PC-3 (cell line): ENCODE measurements at regions not wholly inside any gene's neighbourhood (a gene's known extent, or its start where the extent isn't known, plus 50 kb on each side); places are given as distances from the start of the nearest gene placed in this dataset.

Source experiments
- ATAC-seq: fragments of 200-7000 bp; cut with Tn5 transposase; 2 replicates; pipeline ENCODE4 v1.9.1; 2020; ENCODE audit warnings: mild to moderate bottlenecking, moderate library complexity
- BruUV-seq: library from RNA; stranded (reverse); fragments of 400-500 nt; replicated peaks from 2 replicates; lab custom pipeline; 2021; lab: Mats Ljungman, UMichigan
- CTCF ChIA-PET: fragments of 300-600 bp; sonication (Branson Sonifier 250); formaldehyde crosslinking; loops from one replicate; lab custom pipeline; 2022; ENCODE audit warnings: antibody characterized with exemption; lab: Charles Lee
- POLR2A ChIA-PET: fragments of 300-600 bp; sonication (Branson Sonifier 250); formaldehyde crosslinking; loops from one replicate; lab custom pipeline; 2022; ENCODE audit warnings: antibody characterized with exemption; ENCODE audit not compliant: unreplicated experiment; lab: Charles Lee
- DNase-seq: peaks from one replicate; pipeline ENCODE4 v3.0.0-alpha.2; 2015
- H2AFZ ChIP-seq: fragments of 300-600 bp; sonication (generic); 2 replicates; pipeline ENCODE4 v1.6.0; 2016; ENCODE audit warnings: antibody characterized with exemption, low read length
- H3F3A ChIP-seq: fragments of 300-600 bp; sonication (generic); one replicate; pipeline ENCODE4 v1.6.0; 2017; ENCODE audit warnings: antibody characterized with exemption, low read length, control low read depth, mild to moderate bottlenecking; ENCODE audit not compliant: unreplicated experiment
- H3K27ac ChIP-seq: fragments of 300-600 bp; sonication (generic); 2 replicates; pipeline ENCODE4 v1.5.1; 2016; ENCODE audit warnings: mild to moderate bottlenecking, low read length
- H3K27me3 ChIP-seq: fragments of 300-600 bp; sonication (generic); 2 replicates; pipeline ENCODE4 v1.6.1; 2016; ENCODE audit warnings: low read length, mixed read lengths
- H3K36me3 ChIP-seq: fragments of 300-600 bp; sonication (generic); 2 replicates; pipeline ENCODE4 v1.6.1; 2016; ENCODE audit warnings: low read depth, mixed run types, low read length, mixed read lengths
- H3K4me1 ChIP-seq: fragments of 300-600 bp; sonication (generic); 2 replicates; pipeline ENCODE4 v1.5.1; 2016; ENCODE audit warnings: low read length; ENCODE audit not compliant: insufficient read depth
- H3K4me2 ChIP-seq: fragments of 300-600 bp; sonication (generic); 2 replicates; pipeline ENCODE4 v1.6.0; 2016; ENCODE audit warnings: low read length
- H3K4me3 ChIP-seq: fragments of 300-600 bp; sonication (generic); 2 replicates; pipeline ENCODE4 v1.5.1; 2016; ENCODE audit warnings: mild to moderate bottlenecking, low read length, mixed read lengths
- H3K79me2 ChIP-seq: fragments of 300-600 bp; sonication (generic); 2 replicates; pipeline ENCODE4 v1.6.1; 2017; ENCODE audit warnings: low read length, mixed read lengths
- H3K9ac ChIP-seq: fragments of 300-600 bp; sonication (generic); 2 replicates; pipeline ENCODE4 v1.6.0; 2016; ENCODE audit warnings: mild to moderate bottlenecking, low read length
- H3K9me2 ChIP-seq: fragments of 300-600 bp; sonication (generic); replicated peaks from 2 replicates; pipeline ENCODE4 v1.6.1; 2016; ENCODE audit warnings: mixed run types, low read length, mixed read lengths
- H3K9me3 ChIP-seq: fragments of 300-600 bp; sonication (generic); 2 replicates; pipeline ENCODE4 v1.6.1; 2016; ENCODE audit warnings: low read length, mixed read lengths
- H4K20me1 ChIP-seq: fragments of 300-600 bp; sonication (generic); 2 replicates; pipeline ENCODE4 v1.6.1; 2016; ENCODE audit warnings: low read length, mixed read lengths
- EZH2 ChIP-seq: fragments of 300-600 bp; sonication (generic); IDR thresholded peaks from one replicate; pipeline ENCODE4 v1.6.1; 2017; ENCODE audit warnings: antibody characterized with exemption, mild to moderate bottlenecking, low read length; ENCODE audit not compliant: unreplicated experiment
- EZH2phosphoT487 ChIP-seq: fragments of 300-600 bp; sonication (generic); IDR thresholded peaks from 2 replicates; pipeline ENCODE4 v1.6.1; 2018; ENCODE audit warnings: mild to moderate bottlenecking, antibody characterized with exemption, low read length, borderline replicate concordance
- intact Hi-C: fragments of 100-400 bp; cut with micrococcal nuclease; formaldehyde crosslinking; loops from 2 replicates; pipeline ENCODE4 v1.9.0; 2023
- TF ChIP-seq, protein P1 (sequence below): fragments of 300-600 bp; sonication (generic); conservative IDR thresholded peaks from 2 replicates; pipeline ENCODE4 v1.5.1; 2017; ENCODE audit warnings: antibody characterized with exemption, low read depth, mild to moderate bottlenecking, low read length

GRCh38 chr9:16033921-16034691 is 481.3 kb downstream of the CCDC171 start:
- Histone ChIP-seq H4K20me1 (no peaks in the 10 kb centered on the region), H3K36me3 (no peaks in the 10 kb centered on the region), H3K9ac (no peak overlapping the region), H3K4me2 (no peak overlapping the region), H3K27me3 (no peaks in the 10 kb centered on the region), H3K79me2 (no peaks in the 10 kb centered on the region), H3K4me3 (no peak overlapping the region), H2AFZ (no peak overlapping the region), H3K9me2 (no peaks in the 10 kb centered on the region), H3F3A (no peaks in the 10 kb centered on the region), H3K27ac (no peak overlapping the region), H3K9me3 (no peaks in the 10 kb centered on the region), H3K4me1 (peaks cover 26% of the 10 kb centered on the region)
- ChIA-PET POLR2A (interaction anchor here (0.6 to 1.2 kb wide), 2 partner anchors 23 to 692 kb away, joined by 3 to 4 read pairs; no protein-coding TSS in a partner anchor), CTCF (interaction anchor here (1.4 kb wide), 1 partner anchor 100 kb away, joined by 7 read pairs; no protein-coding TSS in a partner anchor)
- TF ChIP-seq, protein P1, sequence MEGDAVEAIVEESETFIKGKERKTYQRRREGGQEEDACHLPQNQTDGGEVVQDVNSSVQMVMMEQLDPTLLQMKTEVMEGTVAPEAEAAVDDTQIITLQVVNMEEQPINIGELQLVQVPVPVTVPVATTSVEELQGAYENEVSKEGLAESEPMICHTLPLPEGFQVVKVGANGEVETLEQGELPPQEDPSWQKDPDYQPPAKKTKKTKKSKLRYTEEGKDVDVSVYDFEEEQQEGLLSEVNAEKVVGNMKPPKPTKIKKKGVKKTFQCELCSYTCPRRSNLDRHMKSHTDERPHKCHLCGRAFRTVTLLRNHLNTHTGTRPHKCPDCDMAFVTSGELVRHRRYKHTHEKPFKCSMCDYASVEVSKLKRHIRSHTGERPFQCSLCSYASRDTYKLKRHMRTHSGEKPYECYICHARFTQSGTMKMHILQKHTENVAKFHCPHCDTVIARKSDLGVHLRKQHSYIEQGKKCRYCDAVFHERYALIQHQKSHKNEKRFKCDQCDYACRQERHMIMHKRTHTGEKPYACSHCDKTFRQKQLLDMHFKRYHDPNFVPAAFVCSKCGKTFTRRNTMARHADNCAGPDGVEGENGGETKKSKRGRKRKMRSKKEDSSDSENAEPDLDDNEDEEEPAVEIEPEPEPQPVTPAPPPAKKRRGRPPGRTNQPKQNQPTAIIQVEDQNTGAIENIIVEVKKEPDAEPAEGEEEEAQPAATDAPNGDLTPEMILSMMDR, result no peak
- no peak for TF ChIP-seq EZH2
- TF ChIP-seq EZH2phosphoT487, result no peak
- DNase-seq, result no peak
- BruUV-seq, result no TSS peak
- ATAC-seq, result no peak
- intact Hi-C loops, result loop anchor here (5.0 kb wide), 1 partner anchor 98 kb away; no protein-coding TSS in a partner anchor

GRCh38 chr9:16039218-16039987 is 486.6 kb downstream of the CCDC171 start:
- peaks cover 25% of the 10 kb centered on the region for H3K4me1 ChIP-seq
- intact Hi-C loops, result no loop called here
- no peaks in the 10 kb centered on the region for H3K36me3 ChIP-seq
- ChIA-PET POLR2A (interaction anchor here (0.6 kb wide), 1 partner anchor 475 kb away, joined by 3 read pairs; no protein-coding TSS in a partner anchor), CTCF (no interaction called here)
- no peaks in the 10 kb centered on the region for H3K27me3 ChIP-seq
- H2AFZ ChIP-seq, result no peak overlapping the region
- peak overlapping the region; percentile 62 for H3K27ac ChIP-seq
- no peaks in the 10 kb centered on the region for H3K9me3 ChIP-seq
- no peak overlapping the region for H3K4me3 ChIP-seq
- ATAC-seq (no peak), DNase-seq (no peak)
- H3K9ac ChIP-seq, result 0 out of 2 replicates have a peak overlapping the region, but pooled peaks have one; percentile 41
- no peaks in the 10 kb centered on the region for H3K9me2 ChIP-seq
- TF ChIP-seq, protein P1, result no peak
- TF ChIP-seq EZH2, result no peak
- TF ChIP-seq EZH2phosphoT487, result no peak
- H3K79me2 ChIP-seq, result no peaks in the 10 kb centered on the region
- H4K20me1 ChIP-seq, result no peaks in the 10 kb centered on the region
- BruUV-seq, result no TSS peak
- no peak overlapping the region for H3K4me2 ChIP-seq
- no peaks in the 10 kb centered on the region for H3F3A ChIP-seq
